Non-pigmented ciliary epithelial cell (primary cell): ENCODE measurements at regions not wholly inside any gene's neighbourhood (a gene's known extent, or its start where the extent isn't known, plus 50 kb on each side); places are given as distances from the start of the nearest gene placed in this dataset.
"Not testable (repeated sequence)": the region's sequence is repeated elsewhere in the genome, so short reads cannot be mapped to it uniquely, and the experiment has no call there.

Source experiments
- DNase-seq: peaks from one replicate; pipeline ENCODE4 v3.0.0-alpha.2; 2010; ENCODE audit warnings: low read depth

DNA sequence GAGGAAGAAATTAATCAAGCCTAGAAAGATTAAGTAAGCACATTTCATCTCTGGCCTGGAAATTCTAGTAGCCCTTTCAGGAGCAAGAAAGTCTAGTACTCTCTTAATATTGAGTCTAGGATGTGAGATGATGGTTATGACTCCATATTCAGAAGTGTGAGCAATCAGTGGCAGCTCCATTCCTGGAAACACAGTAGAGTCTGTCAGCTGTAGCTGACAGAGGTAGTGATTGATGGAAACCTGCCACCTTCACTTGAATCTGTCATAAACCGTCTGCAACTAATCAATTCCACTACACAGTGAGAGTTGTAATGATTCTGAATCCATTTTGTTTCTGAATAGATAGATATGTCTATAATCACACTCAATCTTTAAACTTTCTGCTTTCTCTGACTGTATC is 635.1 kb downstream of the IRS1 start:
- no peak for DNase-seq

DNA sequence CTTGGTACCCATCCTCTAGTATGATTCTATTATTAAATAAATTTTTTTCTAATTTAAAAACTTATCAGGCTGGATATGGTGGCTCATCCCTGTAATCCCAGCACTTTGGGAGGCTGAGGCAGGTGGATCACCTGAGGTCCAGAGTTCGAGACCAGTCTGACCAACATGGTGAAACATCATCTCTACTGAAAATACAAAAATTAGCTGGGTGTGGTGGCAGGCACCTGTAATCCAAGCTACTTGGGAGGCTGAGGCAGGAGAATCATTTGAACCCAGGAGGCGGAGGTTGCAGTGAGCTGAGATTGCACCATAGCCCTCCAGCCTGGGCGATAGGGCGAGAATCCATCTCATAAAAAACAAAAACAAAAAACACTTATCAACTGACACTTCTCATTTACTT is 639.0 kb downstream of the IRS1 start:
- not testable (repeated sequence) for DNase-seq

DNA sequence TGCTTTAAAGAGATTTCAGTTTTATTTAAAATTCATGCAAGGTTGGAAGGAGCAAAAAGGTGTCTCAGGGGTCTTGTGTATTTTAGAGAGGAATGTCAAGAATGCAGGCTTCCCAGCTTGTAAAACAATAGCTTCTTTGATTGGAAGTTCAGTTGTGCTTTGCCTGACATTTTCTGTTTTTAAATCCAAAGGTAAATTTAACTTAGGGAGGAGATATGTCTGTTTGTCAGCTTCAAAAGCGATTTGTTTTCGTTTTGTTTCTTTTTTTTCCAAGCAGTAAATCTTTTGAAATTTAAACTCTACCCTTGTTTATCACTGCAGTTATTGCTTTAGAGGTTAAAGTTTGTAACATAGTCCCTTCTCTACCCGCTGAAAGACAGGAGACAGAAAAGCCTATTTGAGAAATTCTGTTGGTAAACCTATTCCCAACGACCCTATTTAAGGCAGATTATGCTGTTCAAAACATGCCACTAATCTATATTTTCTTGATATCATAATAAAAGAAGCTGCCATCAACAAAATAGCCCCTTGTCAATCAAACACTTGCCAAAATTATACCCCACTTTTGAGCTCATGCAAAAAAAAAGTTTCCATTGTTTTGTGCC is 639.6 kb downstream of the IRS1 start:
- DNase-seq: no peak

DNA sequence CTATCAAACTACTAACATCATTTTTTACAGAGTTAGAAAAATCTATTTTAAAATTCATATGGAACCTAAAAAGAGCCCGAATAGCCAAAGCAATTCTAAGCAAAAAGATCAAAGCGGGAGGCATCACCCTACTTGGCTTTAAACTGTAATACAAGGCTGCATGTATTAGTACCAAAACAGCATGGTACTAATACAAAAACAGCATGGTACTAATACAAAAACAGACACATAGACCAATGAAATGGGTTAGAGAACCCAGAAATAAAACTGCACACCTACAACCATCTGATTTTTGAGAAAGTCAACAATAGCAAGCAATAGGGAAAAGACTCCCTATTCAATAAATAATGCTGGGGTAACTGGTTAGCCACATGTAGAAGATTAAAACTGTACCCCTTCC is 640.7 kb downstream of the IRS1 start:
- DNase-seq: no peak

DNA sequence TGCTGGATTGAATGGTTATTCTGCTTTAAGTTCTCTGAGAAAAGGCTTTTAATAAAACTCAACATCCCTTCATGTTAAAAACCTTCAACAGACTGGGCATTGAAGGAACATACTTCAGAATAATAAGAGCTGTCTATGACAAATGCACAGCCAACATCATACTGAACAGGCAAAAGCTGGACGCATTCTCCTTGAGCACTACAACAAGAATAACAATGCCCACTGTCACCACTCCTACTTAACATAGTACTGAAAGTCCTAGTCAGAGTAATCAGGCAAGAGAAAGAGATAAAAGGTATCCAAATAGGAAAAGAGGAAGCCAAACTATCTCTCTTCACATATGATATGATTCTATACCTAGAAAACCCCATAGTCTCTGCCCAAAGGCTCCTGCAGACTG is 641.4 kb downstream of the IRS1 start:
- DNase-seq: no peak

DNA sequence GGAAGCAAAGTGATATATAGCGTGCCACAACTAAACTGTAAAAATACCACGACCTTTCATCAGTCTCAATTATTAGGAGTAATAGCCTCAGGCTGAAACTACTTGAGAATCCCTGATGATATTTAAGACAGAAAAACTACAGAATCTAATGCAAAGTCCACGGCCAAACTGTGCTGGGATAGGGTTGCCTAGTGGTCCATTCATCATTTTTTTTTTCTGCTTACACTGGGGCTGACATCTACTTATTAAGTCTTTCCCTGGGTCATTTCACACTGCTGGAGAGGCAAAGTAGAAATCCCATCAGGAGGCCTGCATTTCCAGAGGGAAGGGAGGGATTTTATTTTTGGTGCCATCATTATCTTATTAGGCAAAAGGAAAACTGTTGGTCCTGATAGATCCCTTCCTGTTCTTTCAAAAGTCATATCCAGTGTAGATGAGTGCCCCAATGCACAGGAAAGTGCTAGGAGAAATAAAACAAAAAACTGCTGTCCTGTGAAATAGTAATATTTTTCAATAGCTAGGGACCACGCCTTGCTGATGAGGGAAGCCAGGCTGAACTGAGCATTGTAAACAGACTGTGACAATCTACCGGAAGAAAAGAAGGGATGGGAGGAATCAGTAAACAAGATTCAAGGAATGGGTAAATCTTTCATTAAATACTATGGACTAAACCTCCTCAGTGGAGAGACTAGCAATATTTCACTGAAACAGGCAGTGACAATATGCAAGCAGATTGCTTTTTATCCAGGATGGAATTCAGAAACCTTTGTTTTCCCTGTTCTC is 644.3 kb downstream of the IRS1 start:
- DNase-seq: no peak

DNA sequence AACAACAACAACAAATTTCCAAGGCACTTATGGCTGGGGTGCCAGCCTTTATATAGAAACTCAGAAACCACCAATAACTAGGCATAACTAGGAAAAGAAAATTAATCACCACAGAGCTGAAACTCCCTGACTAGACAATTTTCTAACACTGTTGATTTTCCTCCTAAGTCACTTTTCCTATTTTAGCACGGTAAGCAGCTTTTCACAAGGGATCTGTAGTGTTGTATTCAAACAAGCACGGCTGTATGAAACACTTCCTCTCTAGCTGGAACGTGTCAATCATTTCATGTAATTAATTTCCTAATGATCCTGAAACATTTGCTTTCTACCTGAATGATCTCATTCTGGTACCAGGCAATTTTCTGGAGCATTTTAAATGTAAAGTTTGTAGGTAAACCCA is 645.0 kb downstream of the IRS1 start:
- no peak for DNase-seq

DNA sequence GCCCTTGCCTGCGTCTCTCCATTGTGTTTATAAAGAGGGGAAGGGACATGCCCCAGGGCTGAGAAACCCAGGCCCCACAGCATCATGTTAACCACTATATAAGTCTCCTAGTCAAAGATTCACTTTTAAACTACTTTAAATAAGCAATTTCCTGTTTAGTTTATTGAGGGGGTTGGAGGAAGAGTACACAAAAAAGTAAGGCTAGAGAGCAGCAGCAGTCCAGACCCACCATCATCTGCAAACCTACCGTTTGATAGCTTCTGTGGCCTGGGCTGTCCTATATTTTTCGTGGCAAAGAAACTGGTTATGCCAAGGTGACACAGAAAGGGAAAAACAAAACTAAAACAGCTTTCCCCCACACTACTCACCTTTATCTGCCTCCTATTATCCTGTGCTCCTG is 646.1 kb downstream of the IRS1 start:
- DNase-seq: no peak

DNA sequence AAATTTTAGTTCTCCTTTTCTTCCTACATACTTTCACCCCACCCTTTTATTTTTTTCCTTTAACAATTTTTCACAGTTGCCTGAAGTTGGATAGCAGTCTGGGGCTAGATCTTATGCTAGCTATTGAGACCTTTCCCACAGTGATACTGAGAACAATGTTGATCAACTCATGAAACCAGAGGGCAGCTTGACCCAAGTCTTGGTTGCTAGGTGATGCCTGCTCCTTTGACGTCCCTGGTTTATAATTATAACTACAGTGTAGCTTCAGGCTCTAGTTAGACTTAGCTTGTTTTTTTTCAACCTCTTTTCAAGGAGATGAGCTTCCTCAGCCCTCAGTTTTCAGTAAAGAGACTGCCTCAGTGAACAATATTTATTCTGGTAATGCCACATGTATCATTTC is 648.5 kb downstream of the IRS1 start:
- DNase-seq: no peak

DNA sequence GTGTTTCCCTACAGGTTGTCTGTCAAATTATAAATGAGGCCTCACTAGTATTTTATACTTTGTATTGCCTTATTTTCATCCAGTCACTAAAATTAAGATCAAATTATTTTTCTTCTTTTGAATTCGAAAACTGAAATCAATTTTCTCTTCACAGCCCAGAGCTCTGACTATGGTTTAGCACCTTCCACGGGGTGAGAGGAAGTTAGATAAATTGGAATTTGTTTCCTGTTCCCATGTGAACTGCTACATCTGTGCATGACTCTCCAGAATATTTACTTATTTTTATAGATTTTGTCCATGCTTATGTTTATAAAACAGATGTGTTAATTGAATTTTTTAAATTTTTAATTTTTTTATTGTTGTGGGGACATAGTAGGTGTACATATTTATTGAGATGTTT is 656.5 kb downstream of the IRS1 start:
- DNase-seq: no peak

DNA sequence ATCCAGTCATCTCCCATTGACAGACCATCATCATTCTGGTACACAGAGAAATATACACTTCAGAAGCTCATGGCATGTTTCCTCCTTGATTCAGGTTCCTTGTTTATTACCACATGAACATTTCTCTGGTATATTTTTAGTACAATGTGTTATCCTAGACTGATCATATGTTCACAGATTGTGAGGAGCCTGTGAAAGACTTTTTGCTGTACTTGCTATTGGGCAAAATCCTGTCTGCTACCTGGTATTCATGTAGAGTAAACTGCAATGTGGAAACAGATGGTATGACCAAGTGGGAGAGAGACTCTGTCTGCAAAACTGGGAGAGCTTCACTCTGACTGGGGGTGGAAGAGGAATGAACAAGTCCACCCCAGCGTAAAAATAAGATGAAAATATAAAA is 657.2 kb downstream of the IRS1 start:
- no peak for DNase-seq

DNA sequence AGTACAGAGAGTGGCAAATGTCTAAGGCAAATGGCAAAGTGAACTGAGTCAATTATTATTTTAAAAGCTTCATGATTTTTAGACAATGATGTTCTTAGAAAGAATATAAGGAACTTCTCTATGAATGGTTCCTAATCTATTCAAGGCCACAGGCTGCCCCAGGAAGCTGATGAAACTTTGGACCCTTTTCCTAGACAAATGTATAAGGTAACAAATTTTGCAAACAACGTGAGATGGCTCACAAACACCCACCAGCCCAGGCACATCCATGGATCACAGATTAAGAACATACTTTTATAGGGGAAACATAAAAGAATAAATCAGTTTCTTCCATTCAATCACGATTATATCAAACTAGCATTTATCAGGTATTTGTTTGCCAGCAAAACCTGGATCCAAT is 659.0 kb downstream of the IRS1 start:
- DNase-seq: no peak

DNA sequence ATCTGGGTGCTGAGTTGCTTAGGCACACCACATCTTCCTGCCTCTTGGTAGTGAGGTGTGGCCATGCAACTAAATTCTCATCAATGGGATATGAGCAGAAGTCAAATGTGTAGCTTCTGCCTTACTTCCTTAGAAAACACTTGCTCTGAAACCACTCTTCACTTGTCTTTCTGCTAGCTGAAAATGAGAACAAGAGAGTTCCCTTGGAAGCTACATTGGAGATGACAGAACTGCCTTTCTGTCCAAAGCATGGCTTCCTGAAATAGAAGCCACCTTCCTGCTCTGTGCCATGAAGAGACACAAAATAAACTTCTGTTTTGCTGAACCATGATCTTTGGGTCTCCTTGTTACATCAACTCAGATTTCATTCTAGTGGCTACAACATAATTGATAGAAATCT is 659.9 kb downstream of the IRS1 start:
- DNase-seq: no peak

DNA sequence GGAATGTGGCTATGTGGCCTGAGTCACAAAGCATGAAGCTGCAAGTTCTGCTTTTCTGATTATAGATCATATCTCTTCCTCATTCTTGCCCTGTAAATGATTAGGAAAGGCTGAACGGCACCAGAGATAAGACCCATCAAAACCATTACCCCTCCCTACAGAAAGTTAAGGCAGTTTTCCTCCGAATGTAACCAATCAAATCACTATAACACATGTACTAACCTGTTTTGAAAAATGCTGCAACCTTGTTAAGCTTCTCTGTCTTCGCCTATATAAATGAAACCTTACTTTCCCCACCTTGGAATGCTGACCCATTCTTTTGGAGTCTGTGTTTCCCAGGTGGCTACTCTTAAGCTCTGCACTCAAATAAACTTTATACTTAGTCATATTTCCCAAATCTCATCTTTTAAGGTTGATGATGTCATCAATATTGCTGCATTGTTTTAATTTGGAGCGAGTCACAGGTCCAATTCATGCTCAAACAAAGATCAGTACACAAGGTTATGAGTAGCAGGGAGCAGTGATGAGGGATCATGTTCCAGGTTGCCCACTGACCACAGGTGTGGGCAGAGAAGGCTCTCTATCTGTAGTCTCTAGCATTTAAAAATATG is 662.3 kb downstream of the IRS1 start:
- DNase-seq: no peak

DNA sequence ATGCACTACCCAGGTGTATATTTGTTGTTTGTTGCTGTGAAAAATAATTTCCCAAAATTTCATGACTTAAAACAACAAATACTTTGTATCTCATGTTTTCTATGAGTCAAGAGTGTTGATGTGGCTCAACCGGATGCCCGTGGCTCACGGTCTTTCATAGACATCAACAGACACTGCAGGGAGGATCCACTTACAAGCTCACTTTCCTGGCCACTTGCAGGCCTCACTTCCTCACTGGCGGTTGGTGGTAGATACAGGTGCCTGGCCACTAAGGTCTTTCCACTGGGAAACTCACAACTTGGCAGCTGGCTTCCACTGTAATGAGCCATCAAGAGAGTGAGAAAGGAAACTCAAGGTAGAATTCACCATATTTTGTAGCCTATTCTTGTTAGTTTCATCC is 662.9 kb downstream of the IRS1 start:
- DNase-seq: no peak

DNA sequence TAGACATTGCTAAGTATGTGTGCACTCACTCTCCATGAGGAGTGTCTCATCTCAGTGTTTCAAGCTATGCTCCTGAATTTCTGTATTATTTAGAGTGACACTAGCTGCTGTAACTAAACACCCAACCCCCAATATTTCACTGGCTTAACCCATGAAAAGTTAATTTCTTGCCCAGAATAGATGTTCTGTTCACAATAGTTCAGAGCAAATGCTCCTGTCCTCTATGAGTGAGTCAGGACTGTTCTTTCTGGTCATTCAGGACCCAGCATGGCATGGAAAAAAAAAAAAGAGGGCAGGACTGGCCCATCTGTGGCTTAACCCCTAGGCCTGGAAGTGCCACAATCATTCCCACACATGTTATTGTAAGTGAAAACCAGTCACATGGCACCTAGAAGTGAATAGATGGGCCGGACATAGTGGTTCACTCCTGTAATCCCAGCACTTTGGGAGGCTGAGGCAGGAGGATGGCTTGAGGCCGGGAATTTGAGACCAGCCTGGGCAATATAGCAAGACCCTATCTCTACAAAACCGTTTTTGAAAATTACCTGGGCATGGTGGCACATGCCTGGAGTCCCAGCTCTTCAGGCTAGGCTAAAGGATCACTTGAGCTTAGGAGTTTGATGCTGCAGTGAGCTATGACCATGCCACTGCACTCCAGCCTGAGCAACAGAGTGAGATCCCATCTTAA is 663.6 kb downstream of the IRS1 start:
- DNase-seq: no peak

DNA sequence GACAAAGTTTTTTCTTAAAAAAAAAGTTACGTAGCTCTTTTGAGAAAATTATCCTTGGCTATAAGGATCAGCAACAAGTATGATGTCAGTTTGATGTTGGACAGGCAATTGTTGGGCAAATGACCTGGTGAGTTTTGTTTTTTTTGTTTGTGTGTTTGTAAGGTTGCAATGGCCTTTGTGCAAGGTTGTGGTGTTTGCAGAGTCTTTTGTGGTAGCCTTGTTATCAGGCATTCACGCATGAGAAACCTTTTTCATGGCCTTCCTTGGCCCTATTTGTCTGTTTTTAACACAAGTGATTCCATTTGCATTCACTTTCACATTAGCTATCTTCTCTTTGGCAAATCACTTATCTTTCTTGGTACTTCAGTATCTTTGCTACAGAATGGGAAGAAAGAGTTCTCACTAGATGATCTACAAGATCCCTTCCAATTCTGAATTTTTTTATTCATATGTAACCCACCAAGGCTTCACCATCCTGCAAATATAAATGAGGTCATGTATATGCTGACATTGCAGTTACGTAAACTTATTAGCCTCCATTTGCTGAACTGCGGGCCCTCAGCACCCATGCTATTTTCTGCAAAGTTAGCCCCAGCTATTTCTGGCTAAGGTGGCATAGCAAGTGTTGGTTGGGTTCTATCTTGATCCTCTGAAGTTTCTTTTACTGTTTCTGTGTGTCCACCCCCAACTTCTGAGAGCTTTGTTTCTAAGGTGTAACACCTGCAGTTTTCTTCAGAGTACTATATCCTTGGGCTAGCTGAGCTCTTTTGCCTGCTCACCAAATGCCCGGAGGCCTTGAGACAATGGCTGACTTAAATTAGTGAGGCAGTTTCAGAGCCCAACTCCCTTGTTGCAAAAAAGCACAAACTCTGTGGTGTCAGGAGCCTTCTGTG is 667.1 kb downstream of the IRS1 start:
- no peak for DNase-seq

DNA sequence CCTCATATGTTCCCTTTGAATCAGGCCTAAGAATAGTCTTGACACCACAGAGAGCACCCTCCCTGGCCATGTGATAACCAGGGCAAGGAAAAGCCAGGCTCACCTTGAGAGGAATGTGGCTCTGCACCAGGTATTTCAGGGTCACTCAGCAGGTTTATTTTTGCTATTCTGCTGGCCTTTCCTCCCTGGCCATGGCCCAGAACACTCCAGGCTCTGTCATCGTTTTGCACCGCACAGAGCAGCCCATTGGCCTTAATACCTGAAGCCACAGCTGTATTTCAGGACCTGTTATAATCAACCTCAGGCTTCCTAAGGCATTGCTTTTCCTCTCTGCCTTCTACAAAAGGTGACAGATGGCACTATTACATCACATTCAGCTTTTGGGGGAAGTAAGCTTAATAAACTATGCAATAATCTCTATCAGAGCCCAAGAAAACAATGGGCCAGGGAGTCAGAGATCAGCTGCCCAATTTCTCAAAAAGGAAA is 668.3 kb downstream of the IRS1 start:
- no peak for DNase-seq

DNA sequence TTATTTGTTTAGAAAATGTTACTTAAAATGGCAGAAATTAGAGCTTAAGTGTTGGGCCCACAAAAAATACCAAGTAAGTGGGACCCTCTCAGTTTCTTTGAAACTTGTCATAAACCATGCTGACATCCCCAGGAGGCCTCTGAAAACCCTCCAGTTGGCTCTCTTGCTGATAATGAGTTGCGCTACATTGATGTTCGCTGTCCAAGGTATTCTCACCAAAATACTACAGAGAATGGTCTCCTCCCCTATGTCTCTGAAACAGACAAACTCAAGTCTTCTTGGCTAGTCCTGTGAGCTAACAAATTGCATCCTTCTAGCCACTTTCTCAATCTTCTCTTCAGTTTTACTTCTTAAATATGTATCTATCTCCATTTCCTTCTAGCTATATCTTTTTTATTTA is 669.4 kb downstream of the IRS1 start:
- DNase-seq: no peak

DNA sequence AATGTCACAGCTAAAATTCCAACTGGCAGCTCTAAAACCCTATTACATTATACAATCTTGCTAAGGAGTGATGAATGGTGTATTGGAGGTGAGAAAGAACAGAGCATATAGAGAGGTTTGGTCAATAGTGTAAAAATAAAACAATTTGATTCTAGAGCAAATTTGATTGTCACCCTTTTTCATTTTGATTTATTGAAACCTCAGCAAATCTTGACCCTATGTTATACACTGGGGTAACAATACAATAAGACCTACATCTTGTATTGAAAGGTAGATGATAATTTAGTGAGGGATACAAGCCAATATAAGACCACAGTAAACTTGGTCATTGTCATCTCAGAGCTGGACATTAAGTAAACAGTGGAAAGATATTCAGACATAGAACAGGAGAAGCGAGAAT is 671.9 kb downstream of the IRS1 start:
- DNase-seq: no peak

DNA sequence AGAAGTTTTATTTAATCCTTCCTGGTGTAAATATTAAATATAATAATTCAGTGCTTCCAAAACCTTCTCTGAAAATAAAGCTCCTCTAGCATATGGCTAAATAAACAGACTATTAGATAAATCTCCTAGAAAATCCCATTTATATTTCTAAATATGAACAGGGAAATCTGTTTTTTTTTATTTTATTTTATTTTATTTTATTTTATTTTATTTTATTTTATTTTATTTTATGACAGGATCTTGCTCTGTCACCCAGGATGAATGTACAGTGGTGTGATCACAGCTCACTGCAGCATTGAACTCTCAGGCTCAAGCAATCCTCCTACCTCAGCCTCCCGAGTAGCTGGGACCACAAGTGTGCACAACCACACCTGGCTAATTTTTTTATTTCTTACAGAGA is 673.5 kb downstream of the IRS1 start:
- no peak for DNase-seq
